IMR-90 (cell line): ENCODE measurements at regions not wholly inside any gene's neighbourhood (a gene's known extent, or its start where the extent isn't known, plus 50 kb on each side); places are given as distances from the start of the nearest gene placed in this dataset.

Source experiments
- ATAC-seq: fragments of 200-7000 bp; cut with Tn5 transposase; 2 replicates; pipeline ENCODE4 v1.9.1; 2020; ENCODE audit warnings: low read depth, mild to moderate bottlenecking, moderate library complexity
- BruUV-seq: library from RNA; stranded (reverse); fragments of 400-500 nt; replicated peaks from 2 replicates; lab custom pipeline; 2021; lab: Mats Ljungman, UMichigan
- CTCF ChIA-PET: fragments of 300-600 bp; formaldehyde crosslinking; extraction: SDS; loops from one replicate; lab custom pipeline; 2021; ENCODE audit warnings: antibody characterized with exemption; lab: Yijun Ruan, JAX
- POLR2A ChIA-PET: fragments of 300-600 bp; sonication (Branson Sonifier 250); formaldehyde crosslinking; loops from one replicate; lab custom pipeline; 2022; ENCODE audit warnings: antibody characterized with exemption; ENCODE audit not compliant: unreplicated experiment; lab: Charles Lee
- DNase-seq: peaks from one replicate; pipeline ENCODE4 v3.0.0; 2013
- H2AFZ ChIP-seq: replicated peaks from 2 replicates; pipeline ENCODE3; 2013; ENCODE audit warnings: low read length, mild to moderate bottlenecking; ENCODE audit not compliant: poor library complexity
- H2AK5ac ChIP-seq: 2 replicates; pipeline ENCODE4 v1.6.1; 2013; ENCODE audit warnings: low read depth, low read length, inconsistent platforms
- H2AK9ac ChIP-seq: replicated peaks from 2 replicates; pipeline ENCODE3; 2013; ENCODE audit warnings: mild to moderate bottlenecking, low read depth, low read length, moderate library complexity; ENCODE audit not compliant: poor library complexity
- H2BK120ac ChIP-seq: 2 replicates; pipeline ENCODE4 v1.6.1; 2013; ENCODE audit warnings: low read depth, low read length, inconsistent platforms
- H2BK15ac ChIP-seq: 3 replicates; pipeline ENCODE4 v1.6.1; 2013; ENCODE audit warnings: low read depth, low read length, inconsistent platforms
- H2BK20ac ChIP-seq: 2 replicates; pipeline ENCODE4 v1.6.1; 2013; ENCODE audit warnings: low read depth, mild to moderate bottlenecking, inconsistent platforms, low read length, moderate library complexity
- H2BK5ac ChIP-seq: 2 replicates; pipeline ENCODE4 v1.6.1; 2013; ENCODE audit warnings: mild to moderate bottlenecking, low read depth, low read length, inconsistent platforms; ENCODE audit not compliant: poor library complexity, severe bottlenecking
- H3K14ac ChIP-seq: replicated peaks from 2 replicates; pipeline ENCODE4 v1.6.1; 2013; ENCODE audit warnings: low read depth, low read length, inconsistent platforms
- H3K18ac ChIP-seq: 2 replicates; pipeline ENCODE4 v1.6.1; 2013; ENCODE audit warnings: low read depth, low read length, control low read depth
- H3K23ac ChIP-seq: 2 replicates; pipeline ENCODE4 v1.6.1; 2013; ENCODE audit warnings: low read depth, low read length, inconsistent platforms
- H3K27ac ChIP-seq: 2 replicates; pipeline ENCODE4 v1.5.1; 2013; ENCODE audit warnings: mild to moderate bottlenecking, control low read depth, low read length; ENCODE audit not compliant: insufficient read depth
- H3K27me3 ChIP-seq: 2 replicates; pipeline ENCODE4 v1.6.1; 2013; ENCODE audit warnings: low read length; ENCODE audit not compliant: control insufficient read depth, insufficient read depth
- H3K36me3 ChIP-seq: 2 replicates; pipeline ENCODE4 v1.6.1; 2013; ENCODE audit warnings: low read length, mixed read lengths; ENCODE audit not compliant: control insufficient read depth, insufficient read depth
- H3K4ac ChIP-seq: 2 replicates; pipeline ENCODE4 v1.6.1; 2013; ENCODE audit warnings: low read depth, low read length, inconsistent platforms
- H3K4me1 ChIP-seq: 2 replicates; pipeline ENCODE4 v1.6.1; 2013; ENCODE audit warnings: low read length, mixed read lengths; ENCODE audit not compliant: control insufficient read depth, insufficient read depth
- H3K4me2 ChIP-seq: 2 replicates; pipeline ENCODE4 v1.6.1; 2013; ENCODE audit warnings: low read depth, mild to moderate bottlenecking, control low read depth, low read length, moderate library complexity
- H3K4me3 ChIP-seq: 2 replicates; pipeline ENCODE4 v1.5.1; 2013; ENCODE audit warnings: low read depth, mild to moderate bottlenecking, control low read depth, low read length, moderate library complexity; ENCODE audit not compliant: insufficient read depth
- H3K56ac ChIP-seq: 2 replicates; pipeline ENCODE4 v1.6.1; 2013; ENCODE audit warnings: low read length, inconsistent platforms; ENCODE audit not compliant: insufficient read depth; ENCODE audit errors: extremely low read depth
- H3K79me1 ChIP-seq, 2 experiments: 2 replicates each; pipeline ENCODE4 v1.6.1; 2013; ENCODE audit warnings: low read length in 2 of 2, inconsistent platforms in 1 of 2, low read depth in 1 of 2
- H3K9ac ChIP-seq: 2 replicates; pipeline ENCODE4 v1.6.1; 2013; ENCODE audit warnings: low read depth, low read length, control low read depth
- H3K9me1 ChIP-seq: 2 replicates; pipeline ENCODE4 v1.6.1; 2013; ENCODE audit warnings: low read length, inconsistent platforms; ENCODE audit not compliant: insufficient read depth
- H3K9me3 ChIP-seq: 2 replicates; pipeline ENCODE4 v1.6.1; 2013; ENCODE audit warnings: low read length; ENCODE audit not compliant: control insufficient read depth, insufficient read depth
- H4K20me1 ChIP-seq: 2 replicates; pipeline ENCODE4 v1.6.1; 2013; ENCODE audit warnings: low read length, inconsistent platforms; ENCODE audit not compliant: insufficient read depth
- H4K5ac ChIP-seq: 2 replicates; pipeline ENCODE4 v1.6.1; 2013; ENCODE audit warnings: mild to moderate bottlenecking, low read depth, low read length, control low read depth
- H4K8ac ChIP-seq, 2 experiments: 2 replicates each; pipeline ENCODE4 v1.6.1; 2013; ENCODE audit warnings: low read depth in 2 of 2, low read length in 2 of 2, control low read depth in 1 of 2, inconsistent platforms in 1 of 2
- H4K91ac ChIP-seq: 2 replicates; pipeline ENCODE4 v1.6.1; 2013; ENCODE audit warnings: low read depth, low read length, inconsistent platforms; ENCODE audit not compliant: insufficient read depth
- BHLHE40 ChIP-seq: fragments of 150-350 bp; IDR thresholded peaks from 2 replicates; pipeline ENCODE4 v1.6.1; 2016; ENCODE audit warnings: mild to moderate bottlenecking, low read depth, low read length
- CEBPB ChIP-seq: IDR thresholded peaks from 2 replicates; pipeline ENCODE4 v1.6.1; 2012; ENCODE audit warnings: low read depth, low read length, improper control_type of control experiment
- CHD1 ChIP-seq: IDR thresholded peaks from 2 replicates; pipeline ENCODE4 v1.6.1; 2012; ENCODE audit warnings: low read depth, low read length, improper control_type of control experiment
- CTCF ChIP-seq: conservative IDR thresholded peaks from 2 replicates; pipeline ENCODE4 v1.5.1; 2012; ENCODE audit warnings: mild to moderate bottlenecking, low read depth, low read length, improper control_type of control experiment
- ELK1 ChIP-seq: fragments of 150-350 bp; IDR thresholded peaks from 2 replicates; pipeline ENCODE4 v1.6.1; 2016; ENCODE audit warnings: low read depth, mild to moderate bottlenecking, low read length, moderate library complexity, borderline replicate concordance
- FOS ChIP-seq: fragments of 150-350 bp; IDR thresholded peaks from 2 replicates; pipeline ENCODE4 v1.6.1; 2016; ENCODE audit warnings: low read depth, low read length
- MAFK ChIP-seq: IDR thresholded peaks from 2 replicates; pipeline ENCODE4 v1.6.1; 2012; ENCODE audit warnings: low read depth, low read length, improper control_type of control experiment
- MAZ ChIP-seq: IDR thresholded peaks from 2 replicates; pipeline ENCODE4 v1.6.1; 2012; ENCODE audit warnings: low read depth, mild to moderate bottlenecking, low read length, improper control_type of control experiment, moderate library complexity, borderline replicate concordance
- MXI1 ChIP-seq: IDR thresholded peaks from 2 replicates; pipeline ENCODE4 v1.6.1; 2012; ENCODE audit warnings: low read depth, mild to moderate bottlenecking, low read length, moderate library complexity, borderline replicate concordance
- NFE2L2 ChIP-seq: fragments of 150-350 bp; IDR thresholded peaks from 2 replicates; pipeline ENCODE4 v1.6.1; 2016; ENCODE audit warnings: low read depth, mild to moderate bottlenecking, low read length
- POLR2A ChIP-seq: IDR thresholded peaks from 2 replicates; pipeline ENCODE4 v1.6.1; 2012; ENCODE audit warnings: mild to moderate bottlenecking, low read depth, low read length
- RAD21 ChIP-seq: IDR thresholded peaks from 2 replicates; pipeline ENCODE4 v1.6.1; 2012; ENCODE audit warnings: low read length, improper control_type of control experiment
- RCOR1 ChIP-seq: IDR thresholded peaks from 2 replicates; pipeline ENCODE4 v1.6.1; 2012; ENCODE audit warnings: mild to moderate bottlenecking, low read length, improper control_type of control experiment; ENCODE audit not compliant: insufficient replicate concordance
- RFX5 ChIP-seq: IDR thresholded peaks from 2 replicates; pipeline ENCODE4 v1.8.0; 2012; ENCODE audit warnings: low read depth, mild to moderate bottlenecking, low read length, moderate library complexity
- SMC3 ChIP-seq: fragments of 150-350 bp; IDR thresholded peaks from 2 replicates; pipeline ENCODE4 v1.6.1; 2016; ENCODE audit warnings: low read depth, mild to moderate bottlenecking, antibody characterized with exemption, low read length, moderate library complexity
- USF2 ChIP-seq: fragments of 150-350 bp; IDR thresholded peaks from 2 replicates; pipeline ENCODE4 v1.6.1; 2017; ENCODE audit warnings: mild to moderate bottlenecking, antibody characterized with exemption, low read length, low read depth
- WGBS, 2 experiments: methylation state at CpG; one replicate each; pipeline versions ENCODE4 v1.1.5 to v1.1.7; 2013; ENCODE audit warnings: missing lambda C conversion rate in 2 of 2; ENCODE audit not compliant: insufficient read length in 1 of 2; ENCODE audit errors: extremely low coverage in 2 of 2; 5-methylcytosine and 5-hydroxymethylcytosine counted together
- dilution Hi-C: fragments of 300-500 bp; cut with HindIII; formaldehyde crosslinking; loops from one replicate; pipeline ENCODE4 v1.14.3; 2018; ENCODE audit warnings: low sequenced_read_pairs; ENCODE audit not compliant: unreplicated experiment
- in situ Hi-C: fragments of 300-500 bp; cut with MboI; formaldehyde crosslinking; loops from 3 replicates; pipeline ENCODE4 v1.14.3; 2019; ENCODE audit warnings: low sequenced_read_pairs, inconsistent platforms, mixed read lengths
- intact Hi-C: fragments of 100-400 bp; cut with micrococcal nuclease; formaldehyde crosslinking; loops from 2 replicates; pipeline ENCODE4 v1.10.0; 2022

GRCh38 chr2:41972819-41973218 is 75.0 kb upstream of the PKDCC start:
- no peak overlapping the region for H3K27ac ChIP-seq
- no peak overlapping the region for H2BK120ac ChIP-seq
- in situ Hi-C loops = no loop called here
- no peak overlapping the region for H3K4ac ChIP-seq
- no peaks in the 10 kb centered on the region for H3K79me1 ChIP-seq
- DNase-seq = no peak
- no TSS peak for BruUV-seq
- no peak overlapping the region for H3K9ac ChIP-seq
- no peak overlapping the region for H2BK15ac ChIP-seq
- H2AK9ac ChIP-seq = no peak overlapping the region
- TF ChIP-seq MAFK (no peak), CTCF (no peak), POLR2A (no peak), RCOR1 (no peak), MAZ (no peak), CHD1 (no peak), RFX5 (no peak), FOS (no peak), NFE2L2 (no peak), CEBPB (no peak), ELK1 (no peak), USF2 (no peak), MXI1 (no peak), BHLHE40 (no peak), SMC3 (no peak), RAD21 (no peak)
- H3K27me3 ChIP-seq = peaks cover 18% of the 10 kb centered on the region
- H4K91ac ChIP-seq = no peak overlapping the region
- ATAC-seq = no peak
- no peaks in the 10 kb centered on the region for H4K20me1 ChIP-seq
- H3K14ac ChIP-seq = no peak overlapping the region
- no peak overlapping the region for H4K5ac ChIP-seq
- H2BK5ac ChIP-seq = no peak overlapping the region
- H3K4me3 ChIP-seq = no peak overlapping the region
- dilution Hi-C loops = no loop called here
- POLR2A ChIA-PET = no interaction called here
- intact Hi-C loops = loop anchor here (1.0 kb wide), 1 partner anchor 28 kb away; no protein-coding TSS in a partner anchor
- H3K4me2 ChIP-seq = no peak overlapping the region
- no peak overlapping the region for H3K18ac ChIP-seq
- no peaks in the 10 kb centered on the region for H3K9me1 ChIP-seq
- no peak overlapping the region for H4K8ac ChIP-seq
- no peak overlapping the region for H2AFZ ChIP-seq
- H2BK20ac ChIP-seq = no peak overlapping the region
- H3K36me3 ChIP-seq = no peaks in the 10 kb centered on the region
- H3K56ac ChIP-seq = no peak overlapping the region
- H2AK5ac ChIP-seq = no peak overlapping the region
- no peaks in the 10 kb centered on the region; the same call in 1 of the 2 replicates for H3K4me1 ChIP-seq
- 100% methylated on average over 1 of the region's 8 CpGs; no CpG with 5 or more reads in 1 of the 2 experiments for WGBS, 2 experiments
- no peaks in the 10 kb centered on the region for H3K9me3 ChIP-seq
- CTCF ChIA-PET = interaction anchor here (0.7 kb wide), 1 partner anchor 35 kb away, joined by 5 read pairs; no protein-coding TSS in a partner anchor
- H3K23ac ChIP-seq = no peak overlapping the region
